PC-9 (cell line): ENCODE measurements at regions not wholly inside any gene's neighbourhood (a gene's known extent, or its start where the extent isn't known, plus 50 kb on each side); places are given as distances from the start of the nearest gene placed in this dataset.

ENCODE experiments used
- CTCF ChIP-seq: fragments of 200-600 bp; sonication (generic); conservative IDR thresholded peaks from 2 replicates; pipeline ENCODE4 v1.6.1; 2017; ENCODE audit warnings: mixed run types, antibody characterized with exemption, mild to moderate bottlenecking, moderate library complexity
- EZH2 ChIP-seq: fragments of 200-600 bp; sonication (generic); IDR thresholded peaks from 2 replicates; pipeline ENCODE4 v1.8.0; 2017; ENCODE audit warnings: antibody characterized with exemption, low read depth

GRCh38 chr5:6252581-6252980 is 125.8 kb downstream of the MED10 start:
- TF ChIP-seq CTCF (no peak), EZH2 (no peak)
